Frontal cortex (tissue), 3 donors: ENCODE measurements at regions not wholly inside any gene's neighbourhood (a gene's known extent, or its start where the extent isn't known, plus 50 kb on each side); places are given as distances from the start of the nearest gene placed in this dataset.
"Not testable (repeated sequence)": the region's sequence is repeated elsewhere in the genome, so short reads cannot be mapped to it uniquely, and the experiment has no call there.

ENCODE experiments used
- DNase-seq, 2 donors: peaks; one replicate each; pipeline ENCODE4 v3.0.0; 2012; ENCODE audit warnings: low spot score in 2 of 2
- FAIRE-seq: peaks from 2 replicates; lab custom pipeline; 2012; peaks lifted over from hg19 to GRCh38; lab: Jason Lieb, UNC
- donor health status: control.
- donor health status: control.
- donor health status: control.

DNA sequence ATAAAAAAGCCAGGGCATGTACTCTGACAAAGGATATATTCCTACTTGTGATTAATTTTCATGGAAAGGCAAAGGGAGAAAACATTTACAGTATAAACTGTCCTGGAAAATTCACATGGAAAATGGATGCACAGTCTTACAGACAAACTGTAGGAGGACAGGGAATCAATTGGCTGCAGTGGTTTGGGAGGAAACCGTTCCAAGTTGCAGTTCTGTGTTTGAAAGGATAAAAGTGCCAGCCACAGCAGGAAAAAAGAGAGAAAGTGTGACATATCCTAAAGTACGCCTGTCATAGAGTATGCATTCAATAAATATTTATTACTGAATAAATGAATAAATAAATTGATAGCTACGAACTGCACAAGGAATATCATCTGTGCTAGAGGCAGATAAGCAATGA is 462.9 kb downstream of the RAB38 start:
- FAIRE-seq (no peak), DNase-seq (no peak)

DNA sequence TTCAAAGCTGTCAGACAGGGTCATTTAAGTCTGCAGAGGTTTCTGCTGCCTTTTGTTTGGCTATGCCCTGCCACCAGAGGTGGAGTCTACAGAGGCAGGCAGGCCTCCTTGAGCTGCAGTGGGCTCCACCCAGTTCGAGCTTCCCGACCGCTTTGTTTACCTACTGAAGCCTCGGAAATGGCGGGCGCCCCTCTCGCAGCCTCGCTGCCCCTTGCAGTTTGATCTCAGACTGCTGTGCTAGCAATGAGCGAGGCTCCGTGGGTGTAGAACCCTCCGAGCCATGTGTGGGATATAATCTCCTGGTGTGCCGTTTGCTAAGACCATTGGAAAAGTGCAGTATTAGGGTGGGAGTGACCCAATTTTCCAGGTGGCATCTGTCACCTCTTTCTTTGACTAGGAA is 471.7 kb downstream of the RAB38 start:
- not testable (repeated sequence) for FAIRE-seq, DNase-seq

DNA sequence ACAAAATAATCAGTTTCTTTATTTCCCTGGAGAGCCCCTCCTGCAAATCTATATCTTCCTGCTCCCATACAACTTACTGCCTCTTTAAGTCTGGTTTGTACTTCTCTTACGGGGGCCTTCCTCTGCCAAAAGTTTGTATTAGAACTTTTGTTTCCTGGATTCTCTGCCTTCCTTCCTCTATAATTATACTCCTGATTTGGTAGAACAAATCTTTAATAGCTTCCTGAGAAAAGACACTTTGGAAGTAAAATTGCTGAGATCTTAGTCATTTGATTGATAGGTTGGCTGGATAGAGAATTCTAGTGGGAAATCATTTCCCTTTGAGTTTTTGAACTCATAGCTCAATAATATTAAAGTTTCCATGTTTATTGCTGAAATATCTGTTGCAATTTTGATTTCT is 499.2 kb downstream of the RAB38 start:
- DNase-seq (no peak), FAIRE-seq (no peak)

DNA sequence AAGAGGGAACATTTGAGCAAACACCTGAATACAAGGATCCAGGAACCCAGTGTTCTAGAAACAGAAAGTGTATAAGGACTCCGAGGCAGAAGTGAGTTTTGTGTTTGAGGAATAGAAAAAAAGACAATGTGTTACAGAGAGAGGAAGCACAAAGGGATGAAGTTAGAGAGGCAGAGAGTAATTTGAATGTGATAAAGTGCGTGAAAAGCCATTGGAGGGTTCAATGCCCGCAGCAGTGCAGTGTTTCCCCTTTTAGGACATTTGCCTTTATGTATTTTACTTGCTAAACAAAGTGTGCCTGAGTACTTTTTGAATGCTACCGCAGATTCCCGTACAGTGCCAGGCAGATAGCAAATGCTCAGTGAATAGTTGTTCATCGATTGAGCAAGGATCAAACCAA is 508.5 kb downstream of the RAB38 start:
- no peak for FAIRE-seq
- DNase-seq: no peak

DNA sequence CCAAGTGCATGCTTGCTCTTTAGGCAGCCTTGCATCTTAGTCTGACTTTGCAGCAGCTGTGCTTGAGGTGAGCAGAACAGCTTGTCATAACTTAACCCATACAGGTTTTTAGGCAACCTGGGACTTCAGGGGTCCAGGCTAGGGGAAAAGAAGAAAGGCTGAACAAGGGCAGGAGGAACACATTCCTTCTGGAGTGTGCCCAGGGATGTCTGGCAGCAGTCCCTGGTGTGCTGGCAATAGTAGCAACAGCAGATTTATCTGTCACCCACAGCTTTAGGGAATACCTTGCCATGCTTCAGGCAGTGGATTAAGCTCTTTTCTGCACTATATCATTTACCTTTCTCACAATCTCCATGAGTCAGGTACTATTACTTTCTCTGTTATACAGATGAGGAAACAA is 513.0 kb downstream of the RAB38 start:
- FAIRE-seq (no peak), DNase-seq (no peak)

DNA sequence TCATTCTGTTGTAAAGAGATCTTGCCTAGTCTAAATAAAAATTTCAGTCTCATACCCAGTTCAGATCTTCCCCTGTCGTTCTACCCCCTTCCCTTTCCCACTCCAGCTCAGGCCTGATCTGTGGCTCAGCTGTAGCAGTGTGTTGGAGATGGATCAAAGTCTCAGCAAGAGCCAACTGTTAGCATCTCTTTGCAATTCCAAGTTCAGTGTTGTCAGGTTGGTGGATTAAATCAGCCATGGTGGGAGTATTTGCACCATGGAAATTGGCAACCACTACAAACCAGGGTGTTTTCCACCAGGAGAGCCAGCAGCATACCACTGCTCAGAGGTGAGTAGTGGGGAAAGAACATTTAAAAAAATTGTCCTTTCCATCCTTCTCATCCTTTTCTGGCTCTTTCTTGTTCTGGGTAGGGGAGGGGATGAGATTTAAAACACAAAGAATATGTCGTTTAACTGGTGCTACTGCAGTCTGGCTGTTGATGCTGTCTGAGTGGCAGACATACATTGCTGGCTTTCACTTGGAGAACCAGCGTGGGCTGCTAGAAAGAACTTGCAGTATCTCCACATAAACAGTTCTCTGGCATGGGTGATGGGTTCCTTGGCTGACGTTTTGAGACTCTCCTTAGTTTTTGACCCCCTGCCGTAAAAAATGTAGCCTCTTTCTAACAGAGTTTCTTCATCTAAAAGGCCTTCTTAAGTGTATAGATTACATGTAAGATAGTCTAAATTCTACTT is 514.1 kb downstream of the RAB38 start:
- FAIRE-seq (no peak), DNase-seq (no peak)

DNA sequence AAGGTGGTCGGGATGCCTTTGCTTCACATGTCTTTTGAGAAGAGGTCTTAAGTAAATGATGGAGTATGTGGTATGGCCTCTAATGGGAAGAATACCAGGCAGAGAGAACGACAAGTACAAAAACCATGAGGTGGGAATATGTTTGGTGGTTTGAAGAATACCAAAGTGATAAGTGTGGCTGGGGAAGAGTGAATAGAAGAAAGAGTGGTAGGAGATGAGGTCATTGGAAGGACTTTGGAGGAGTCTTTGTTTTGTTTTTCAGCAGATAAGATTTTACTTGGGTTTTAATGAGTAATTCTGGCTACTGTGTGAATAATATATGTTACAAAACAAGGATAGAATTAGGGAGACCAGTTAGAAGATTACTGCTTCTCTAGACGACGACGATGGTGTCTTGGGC is 515.4 kb downstream of the RAB38 start:
- no peak for DNase-seq
- no peak for FAIRE-seq

DNA sequence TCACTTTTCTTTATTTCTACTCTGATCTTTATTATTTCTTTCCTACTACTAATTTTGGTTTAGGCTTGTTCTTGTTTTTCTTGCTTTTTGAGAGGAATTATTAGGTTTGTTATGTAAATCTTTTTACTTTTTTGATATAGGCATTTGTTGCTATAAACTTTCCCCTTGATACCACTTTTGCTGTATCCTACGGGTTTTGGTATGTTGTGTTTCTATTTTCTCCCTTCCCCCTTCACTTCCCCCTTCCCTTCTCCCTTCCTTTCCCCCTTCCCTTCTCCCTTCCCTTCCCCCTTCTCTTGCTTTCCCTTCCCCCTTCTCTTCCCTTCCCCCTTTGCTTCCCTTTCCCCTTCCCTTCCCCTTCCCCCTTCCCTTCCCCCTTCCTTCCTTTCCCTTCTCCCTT is 529.6 kb downstream of the RAB38 start:
- FAIRE-seq: no peak
- no peak for DNase-seq

DNA sequence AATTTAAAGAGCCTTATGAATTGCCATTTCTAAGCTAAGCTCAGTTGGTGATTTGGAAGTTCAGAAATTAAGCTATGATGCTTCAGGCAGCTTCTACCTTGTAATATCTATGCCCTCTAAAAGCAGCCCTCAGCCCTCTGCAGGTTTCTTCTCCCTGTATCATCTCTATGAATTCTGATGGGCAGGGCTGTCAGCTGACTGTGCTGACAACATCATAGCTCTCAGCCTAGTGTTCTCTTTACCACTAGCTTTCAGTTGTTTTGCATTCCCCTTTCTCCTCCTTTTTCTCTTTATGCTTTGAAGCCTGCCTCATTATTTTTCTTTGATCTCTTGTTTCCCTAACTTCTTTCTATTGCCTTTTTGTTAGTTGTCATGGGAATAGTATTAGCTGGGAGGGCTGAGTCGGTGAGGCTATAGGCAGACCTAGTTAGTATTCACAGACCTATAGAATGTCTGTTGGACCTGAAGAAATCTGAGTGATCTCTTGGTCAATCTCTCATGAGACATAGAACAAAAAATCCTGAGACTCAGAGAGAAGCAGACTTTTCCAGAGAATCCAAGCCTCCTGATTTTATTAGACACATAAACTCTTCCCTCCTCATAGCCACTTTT is 535.4 kb downstream of the RAB38 start:
- no peak for DNase-seq
- FAIRE-seq: no peak

DNA sequence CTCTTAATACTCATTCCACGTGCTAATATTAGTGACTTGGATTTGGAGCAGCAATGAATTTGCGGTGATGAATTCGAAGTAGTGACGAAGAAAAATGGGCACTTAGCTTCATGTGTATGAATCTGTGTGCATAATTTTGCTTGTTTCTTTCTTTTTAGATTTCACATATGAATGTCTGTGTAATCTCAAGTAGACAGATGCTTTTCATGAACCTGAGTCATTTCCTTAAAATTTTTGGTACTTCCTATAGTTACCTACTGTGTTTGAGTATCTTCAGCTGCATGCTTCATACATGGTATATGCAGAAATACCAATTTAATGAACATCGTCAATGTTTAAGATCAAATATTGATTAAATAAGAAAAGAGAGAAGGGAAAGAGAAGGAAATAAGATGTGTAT is 540.2 kb downstream of the RAB38 start:
- FAIRE-seq (no peak), DNase-seq (no peak)

DNA sequence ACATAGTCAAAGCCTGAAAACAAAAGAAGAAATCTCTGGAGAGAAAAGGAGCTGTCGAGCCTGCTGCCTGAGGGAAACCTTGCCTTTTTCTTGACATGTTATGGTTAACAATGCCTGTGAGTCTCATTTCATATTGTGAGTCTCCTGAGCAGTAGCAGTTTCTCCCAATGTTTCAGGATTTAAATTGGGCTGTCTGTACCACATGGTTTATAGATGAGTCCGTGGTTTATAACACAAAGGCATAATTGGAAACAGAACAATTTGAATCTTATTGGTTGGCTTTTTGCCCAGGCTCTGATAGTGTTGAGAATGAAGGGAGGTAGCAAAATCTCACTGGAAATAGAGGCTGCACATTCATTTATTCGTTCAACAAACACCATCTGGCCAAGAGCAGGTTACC is 540.9 kb downstream of the RAB38 start:
- DNase-seq: no peak
- no peak for FAIRE-seq

DNA sequence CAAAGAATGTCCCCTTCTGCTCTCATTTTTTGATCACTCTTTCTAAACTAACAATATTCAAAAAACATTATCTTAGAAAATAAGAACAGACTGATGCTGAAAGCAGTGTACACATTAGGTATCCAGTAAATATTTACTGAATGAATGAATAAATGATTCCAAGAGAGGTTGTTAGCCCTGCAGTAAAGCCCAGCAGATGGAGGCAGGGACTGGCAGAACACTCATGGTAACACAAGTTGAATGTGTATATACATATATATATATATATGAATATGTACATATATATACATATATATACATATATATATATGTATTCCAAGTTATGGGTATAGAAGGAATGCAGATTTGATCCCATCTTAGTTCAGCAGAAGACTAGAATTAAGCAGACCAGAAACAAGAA is 546.3 kb downstream of the RAB38 start:
- no peak for DNase-seq
- no peak for FAIRE-seq

DNA sequence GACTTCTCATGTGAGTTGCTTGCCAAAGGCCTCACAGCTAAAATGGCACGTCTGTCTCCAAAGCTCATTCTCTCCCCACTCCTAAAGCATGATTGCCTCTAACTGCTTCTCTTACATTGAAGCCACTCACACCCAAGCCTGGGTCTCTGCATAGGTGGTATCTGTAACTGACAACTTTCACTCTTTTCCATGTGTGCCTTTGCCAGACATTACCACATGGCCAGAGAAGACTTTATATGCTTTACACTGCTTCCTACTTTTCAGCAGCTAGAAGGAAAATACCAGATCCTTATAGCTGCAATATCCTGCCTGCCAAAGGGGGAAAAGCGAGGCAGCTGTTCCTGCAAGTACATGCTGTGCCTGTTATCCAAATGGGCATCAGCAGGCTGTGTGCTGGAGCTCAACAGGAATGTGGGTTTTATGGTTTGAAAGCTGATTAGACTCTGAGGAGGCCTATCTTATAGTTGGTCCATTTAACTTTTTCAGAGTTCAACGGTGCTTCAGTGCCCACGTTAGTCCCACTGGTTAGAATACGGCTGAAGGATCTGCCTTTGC is 547.1 kb downstream of the RAB38 start:
- no peak for DNase-seq
- no peak for FAIRE-seq

DNA sequence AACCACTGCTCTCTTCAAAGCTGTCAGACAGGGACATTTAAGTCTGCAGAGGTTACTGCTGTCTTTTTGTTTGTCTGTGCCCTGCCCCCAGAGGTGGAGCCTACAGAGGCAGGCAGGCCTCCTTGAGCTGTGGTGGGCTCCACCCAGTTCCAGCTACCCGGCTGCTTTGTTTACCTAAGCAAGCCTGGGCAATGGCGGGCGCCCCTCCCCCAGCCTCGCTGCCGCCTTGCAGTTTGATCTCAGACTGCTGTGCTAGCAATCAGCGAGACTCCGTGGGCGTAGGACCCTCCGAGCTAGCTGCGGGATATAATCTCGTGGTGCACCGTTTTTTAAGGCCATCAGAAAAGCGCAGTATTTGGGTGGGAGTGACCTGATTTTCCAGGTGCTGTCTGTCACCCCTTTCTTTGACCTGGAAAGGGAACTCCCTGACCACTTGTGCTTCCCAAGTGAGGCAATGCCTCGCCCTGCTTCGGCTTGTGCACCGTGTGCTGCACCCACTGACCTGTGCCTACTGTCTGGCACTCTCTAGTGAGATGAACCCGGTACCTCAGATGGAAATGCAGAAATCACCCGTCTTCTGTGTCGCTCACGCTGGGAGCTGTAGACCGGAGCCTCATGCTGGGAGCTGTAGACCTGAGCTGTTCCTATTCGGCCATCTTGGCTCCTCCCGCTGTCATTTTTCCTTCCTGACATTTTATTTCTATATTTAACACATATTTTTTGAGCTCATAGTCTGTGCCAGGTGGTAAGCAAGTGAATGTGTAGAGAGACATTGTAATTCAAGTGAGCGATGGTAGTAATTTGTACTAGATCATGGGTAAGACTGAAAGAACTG is 551.5 kb downstream of the RAB38 start:
- not testable (repeated sequence) for FAIRE-seq, DNase-seq

DNA sequence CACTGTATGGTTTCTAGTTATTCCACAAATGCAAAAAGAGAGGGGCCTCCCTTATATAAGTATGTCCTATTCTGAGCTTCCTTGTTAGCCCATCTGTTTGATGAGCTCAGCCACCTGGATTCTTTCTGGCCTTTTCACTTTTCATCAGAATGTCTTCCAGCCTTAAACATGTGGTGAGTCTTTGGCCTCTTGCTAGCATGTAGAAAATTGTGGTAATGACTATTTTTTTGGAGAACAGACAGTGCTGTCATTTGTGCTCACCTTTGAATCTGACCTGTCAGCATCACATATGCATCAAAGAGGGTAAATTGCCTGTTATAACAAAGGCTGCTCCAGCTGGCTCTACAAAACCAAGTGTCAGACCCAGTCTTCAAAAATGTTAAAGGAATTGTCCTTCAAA is 558.7 kb downstream of the RAB38 start:
- DNase-seq (no peak), FAIRE-seq (no peak)

DNA sequence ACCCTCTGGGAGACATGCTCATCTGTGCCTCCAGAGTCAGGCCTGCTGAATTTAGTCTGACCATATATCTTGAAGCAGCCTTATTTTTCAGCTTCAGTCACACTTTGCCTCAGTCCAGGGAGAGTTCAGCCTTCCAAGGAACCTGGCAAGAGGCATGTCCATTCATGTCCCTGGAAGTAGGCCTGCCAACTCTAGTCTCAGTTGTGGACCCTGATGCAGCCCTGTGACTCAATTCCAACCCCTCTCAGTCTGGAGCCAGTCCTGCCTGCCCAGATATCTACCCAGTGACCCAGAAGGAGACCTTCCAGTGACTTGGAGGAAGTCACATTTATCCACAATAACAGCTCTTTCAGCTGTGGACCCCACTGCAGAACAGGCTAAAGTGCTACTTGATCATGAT is 566.6 kb downstream of the TMEM135 start:
- FAIRE-seq (no peak), DNase-seq (no peak)

DNA sequence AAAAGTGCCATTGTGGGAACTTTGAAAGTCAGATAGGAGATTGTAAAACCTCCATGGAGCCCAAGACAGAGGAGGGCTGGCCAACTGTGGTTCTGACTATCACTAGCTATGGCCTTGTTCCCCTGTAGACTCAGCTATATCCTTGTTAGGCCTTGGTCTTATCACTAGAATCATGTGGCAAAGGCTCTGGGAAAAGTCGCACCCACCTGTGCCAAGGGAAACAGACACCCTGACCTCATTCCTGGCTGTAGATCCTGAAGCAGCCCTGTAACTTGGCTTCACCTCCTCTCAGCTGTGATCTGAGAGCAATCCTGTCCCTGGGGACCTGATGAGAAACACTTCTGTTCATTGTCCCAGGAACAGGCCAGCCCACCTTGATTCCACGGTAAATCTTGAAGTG is 566.2 kb downstream of the TMEM135 start:
- no peak for FAIRE-seq
- DNase-seq: no peak

DNA sequence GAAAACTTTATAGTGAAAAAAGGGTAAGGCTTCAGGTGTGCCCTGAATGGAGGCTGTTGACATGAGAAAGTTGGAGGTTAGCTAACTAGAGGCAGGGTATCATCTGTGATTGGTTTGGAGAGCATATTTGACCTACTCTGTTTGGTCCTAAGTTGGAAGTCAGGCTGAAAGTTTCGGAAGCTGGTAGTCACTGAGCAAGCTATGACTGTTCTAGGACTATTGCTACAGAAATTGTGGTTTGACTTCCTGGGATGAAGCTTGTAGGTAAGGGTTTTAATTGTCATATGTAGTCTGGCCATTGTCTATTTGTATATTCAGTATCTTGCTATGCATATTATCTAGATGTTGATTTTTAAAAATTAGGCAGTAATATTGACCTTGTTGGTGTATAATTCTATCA is 565.0 kb downstream of the TMEM135 start:
- no peak for DNase-seq
- no peak for FAIRE-seq

DNA sequence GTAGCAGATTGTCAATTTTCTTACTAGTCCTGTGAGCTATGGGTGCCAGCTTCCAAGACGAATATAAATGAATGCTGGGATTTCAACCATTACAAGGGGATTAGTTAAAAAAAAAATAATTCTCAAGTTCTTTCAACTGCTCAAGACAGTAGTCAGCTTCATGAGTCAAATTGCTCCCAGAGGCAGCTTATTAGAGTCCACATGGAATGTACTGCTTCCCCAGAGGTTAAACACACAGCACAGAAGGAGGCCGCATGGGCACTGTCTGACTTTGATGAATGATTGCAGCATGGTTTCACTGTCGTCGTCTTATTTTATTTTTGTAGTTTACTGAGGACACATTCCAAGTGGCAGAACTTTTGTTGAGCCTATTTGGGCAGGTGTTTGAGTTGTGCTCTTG is 563.2 kb downstream of the TMEM135 start:
- DNase-seq: no peak

DNA sequence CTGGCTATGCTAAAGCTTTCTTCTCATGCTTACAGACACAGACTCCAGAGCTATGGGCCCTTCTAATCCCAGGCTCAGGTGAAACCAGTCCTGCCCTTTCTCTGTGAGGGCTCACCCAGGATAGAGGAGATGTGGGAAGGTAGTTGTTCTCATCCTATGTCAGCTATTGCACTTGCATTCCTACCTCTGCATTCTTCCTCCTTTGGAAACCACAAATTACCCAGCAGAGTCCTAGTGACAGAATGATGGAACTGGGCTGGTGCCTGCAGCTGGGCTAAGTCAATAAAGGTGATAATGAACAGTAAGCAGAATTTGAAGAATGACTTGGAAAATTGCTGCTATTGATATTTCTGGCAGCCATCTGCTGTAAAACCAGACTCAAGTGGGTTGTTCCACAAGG is 560.0 kb downstream of the TMEM135 start:
- DNase-seq: no peak
- no peak for FAIRE-seq

More for the DNA sequence above, 563.2 kb downstream of the TMEM135 start:
- no peak for FAIRE-seq

DNA sequence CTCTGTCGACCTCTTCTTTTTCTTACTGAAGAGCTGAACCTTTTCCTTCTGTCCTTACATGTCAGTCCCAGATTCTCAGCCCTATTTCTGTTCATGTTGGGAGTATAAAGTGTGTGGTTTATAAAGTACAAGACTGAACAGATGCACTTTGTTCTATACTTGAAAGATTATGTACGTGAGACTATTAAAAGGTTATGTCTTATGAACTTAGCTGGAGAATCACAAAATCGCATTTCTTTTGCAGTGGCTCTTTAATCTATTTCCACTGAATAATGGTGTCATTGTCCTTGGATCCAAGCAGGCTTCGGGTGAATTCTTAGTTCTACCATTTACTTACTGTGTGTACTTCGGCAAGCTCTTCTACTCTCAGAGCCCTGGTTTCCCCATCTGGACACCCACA is 558.4 kb downstream of the TMEM135 start:
- FAIRE-seq (no peak), DNase-seq (no peak)
